ENCODE measurements at regions not wholly inside any gene's neighbourhood (a gene's known extent, or its start where the extent isn't known, plus 50 kb on each side); places are given as distances from the start of the nearest gene placed in this dataset.

DNA sequence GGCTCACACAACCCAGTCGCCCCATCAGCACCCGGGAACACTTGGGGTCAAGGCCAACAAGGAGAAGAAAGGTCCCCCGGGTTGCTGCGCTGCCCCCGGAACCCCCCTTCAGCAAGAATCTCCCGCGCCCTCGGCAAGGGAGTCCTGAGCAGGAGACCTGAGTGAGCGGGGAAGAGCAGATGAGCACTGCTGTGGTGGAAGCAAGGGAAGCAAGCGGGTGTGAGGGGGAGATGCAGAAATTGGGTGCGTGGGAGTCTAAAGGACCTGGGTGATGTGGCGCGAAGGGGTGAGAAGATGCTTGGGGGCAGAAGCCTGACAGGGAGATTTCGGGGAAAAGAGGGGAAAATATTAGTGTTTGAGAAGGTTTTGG, 105.5 kb upstream of the PRB2 start:
- TF ChIP-seq CTCF (conservative IDR thresholded peaks at IDR 0.05) (no peak), ZFX (IDR thresholded peaks at IDR 0.05) (no peak)

Measured in C4-2B (cell line).